Lung (tissue), 11 donors: ENCODE measurements at regions not wholly inside any gene's neighbourhood (a gene's known extent, or its start where the extent isn't known, plus 50 kb on each side); places are given as distances from the start of the nearest gene placed in this dataset.
"Not testable (repeated sequence)": the region's sequence is repeated elsewhere in the genome, so short reads cannot be mapped to it uniquely, and the experiment has no call there.

Experiments used
- ATAC-seq: fragments of 200-7000 bp; cut with Tn5 transposase; one replicate; pipeline ENCODE4 v1.9.1; 2020; ENCODE audit warnings: moderate number of reproducible peaks; ENCODE audit not compliant: insufficient read depth, low FRiP score
- DNase-seq, 3 donors: peaks; one replicate each; pipeline ENCODE4 v3.0.0-alpha.2; 2013 to 2017
- H3K27ac ChIP-seq, 2 donors: one replicate each; pipeline ENCODE4 v1.5.1; 2013; ENCODE audit warnings: mild to moderate bottlenecking in 2 of 2, moderate library complexity in 2 of 2, control low read depth in 1 of 2, inconsistent platforms in 1 of 2, low read depth in 1 of 2, low read length in 1 of 2
- H3K27me3 ChIP-seq, 3 donors: one replicate each; pipeline ENCODE4 v1.5.1; 2013; ENCODE audit warnings: low read length in 2 of 3; ENCODE audit not compliant: control insufficient read depth in 3 of 3, insufficient read depth in 3 of 3
- H3K36me3 ChIP-seq, 4 donors: one replicate each; pipeline ENCODE4 v1.5.1; 2013; ENCODE audit warnings: low read length in 4 of 4, mild to moderate bottlenecking in 1 of 4, moderate library complexity in 1 of 4; ENCODE audit not compliant: control insufficient read depth in 4 of 4, insufficient read depth in 4 of 4
- H3K4me1 ChIP-seq, 5 donors: one replicate each; pipeline ENCODE4 v1.5.1; 2013; ENCODE audit warnings: low read length in 5 of 5, mild to moderate bottlenecking in 2 of 5, moderate library complexity in 1 of 5; ENCODE audit not compliant: control insufficient read depth in 5 of 5, insufficient read depth in 5 of 5
- H3K4me3 ChIP-seq: one replicate; pipeline ENCODE4 v1.5.1; 2013; ENCODE audit warnings: mild to moderate bottlenecking, control low read depth, moderate library complexity
- H3K9ac ChIP-seq, 2 donors: one replicate each; pipeline ENCODE4 v1.5.1; 2013; ENCODE audit warnings: low read length in 2 of 2, control low read depth in 1 of 2; ENCODE audit not compliant: insufficient read depth in 1 of 2
- H3K9me3 ChIP-seq, 4 donors: one replicate each; pipeline ENCODE4 v1.5.1; 2013; ENCODE audit warnings: low read length in 3 of 4, mild to moderate bottlenecking in 1 of 4, moderate library complexity in 1 of 4; ENCODE audit not compliant: control insufficient read depth in 4 of 4, insufficient read depth in 3 of 4
- CTCF ChIP-seq: IDR thresholded peaks from 2 replicates; pipeline ENCODE4 v1.5.1; 2012; ENCODE audit warnings: mild to moderate bottlenecking; ENCODE audit errors: control extremely low read depth, extremely low read depth
- WGBS, 2 donors: extraction: QIAGEN DNeasy Blood & Tissue Kit; methylation state at CpG; one replicate each; pipeline ENCODE4 v1.1.7; 2013; 5-methylcytosine and 5-hydroxymethylcytosine counted together
- donor health status: control.
- donor health status: control.
- donor health status: Bipolar disorder and iron deficiency.
- donor health status: healthy.
- donor health status: DM: yes; HTN: yes; CAD: no.

- Histone ChIP-seq H3K36me3 (no peaks in the 10 kb centered on the region), H3K4me1 (no peaks in the 10 kb centered on the region), H3K9me3 (peaks cover 0 to 2% (median 0%) of the 10 kb centered on the region in 4 donors), H3K4me3 (no peak overlapping the region), H3K9ac (no peak overlapping the region), H3K27ac (no peak overlapping the region), H3K27me3 (no peaks in the 10 kb centered on the region)
- no peak for TF ChIP-seq CTCF
- 85 to 96% methylated on average over 3 of the region's 3 CpGs for WGBS, 2 donors
- ATAC-seq (no peak), DNase-seq (no peak)
Observed at GRCh38 chr2:190150413-190150812, 87.9 kb upstream of the MSTN start.

GRCh38 chr2:190149908-190150307 lies 87.4 kb upstream of the MSTN start:
- H3K4me1 ChIP-seq, result no peaks in the 10 kb centered on the region
- H3K9me3 ChIP-seq, result peaks cover 0 to 2% (median 0%) of the 10 kb centered on the region in 4 donors
- H3K9ac ChIP-seq, result no peak overlapping the region
- H3K4me3 ChIP-seq, result no peak overlapping the region
- ATAC-seq, result no peak
- no peak overlapping the region for H3K27ac ChIP-seq
- WGBS, 2 donors, result 63 to 73% methylated on average over 6 of the region's 6 CpGs
- DNase-seq, result no peak
- no peak for TF ChIP-seq CTCF
- no peaks in the 10 kb centered on the region for H3K27me3 ChIP-seq
- no peaks in the 10 kb centered on the region for H3K36me3 ChIP-seq

- no peak for TF ChIP-seq CTCF
- DNase-seq (no peak), ATAC-seq (no peak)
- no peaks in the 10 kb centered on the region for H3K4me1 ChIP-seq
- H3K4me3 ChIP-seq, result no peak overlapping the region
- WGBS, 2 donors, result 86 to 92% methylated on average over 4 of the region's 4 CpGs
- H3K27me3 ChIP-seq, result no peaks in the 10 kb centered on the region
- no peak overlapping the region for H3K27ac ChIP-seq
- H3K9ac ChIP-seq, result no peak overlapping the region
- peaks cover 0 to 2% (median 0%) of the 10 kb centered on the region in 4 donors for H3K9me3 ChIP-seq
- no peaks in the 10 kb centered on the region for H3K36me3 ChIP-seq
Observed at GRCh38 chr2:190149200-190149599, 86.7 kb upstream of the MSTN start.

GRCh38 chr2:190146109-190146508 lies 83.6 kb upstream of the MSTN start:
- not testable (repeated sequence) for H3K27me3 ChIP-seq, H3K27ac ChIP-seq, DNase-seq, H3K9me3 ChIP-seq, H3K36me3 ChIP-seq, ATAC-seq, H3K9ac ChIP-seq, H3K4me1 ChIP-seq, H3K4me3 ChIP-seq
- WGBS, 2 donors, result 92 to 93% methylated on average over 5 of the region's 5 CpGs

GRCh38 chr2:190140474-190140873 lies 77.9 kb upstream of the MSTN start:
- H3K4me1 ChIP-seq, H3K36me3 ChIP-seq, H3K27ac ChIP-seq, H3K27me3 ChIP-seq, ATAC-seq, DNase-seq, H3K9ac ChIP-seq, H3K9me3 ChIP-seq, H3K4me3 ChIP-seq: not testable (repeated sequence)
- 91 to 100% methylated on average over 2 of the region's 2 CpGs for WGBS, 2 donors
